Endothelial cell of umbilical vein (primary cell): ENCODE measurements at regions not wholly inside any gene's neighbourhood (a gene's known extent, or its start where the extent isn't known, plus 50 kb on each side); places are given as distances from the start of the nearest gene placed in this dataset.

Experiments
- BruUV-seq: library from RNA; stranded (reverse); fragments of 400-500 nt; replicated peaks from 2 replicates; lab custom pipeline; 2021; lab: Mats Ljungman, UMichigan
- CTCF ChIA-PET: fragments of 300-600, 350-600 bp; sonication (Branson Sonifier 250); formaldehyde crosslinking; loops from one replicate; lab custom pipeline; 2021; ENCODE audit warnings: antibody characterized with exemption, inconsistent platforms; lab: Charles Lee
- POLR2A ChIA-PET: fragments of 300-600, 350-600 bp; sonication (Branson Sonifier 250); formaldehyde crosslinking; loops from one replicate; lab custom pipeline; 2021; ENCODE audit warnings: antibody characterized with exemption, inconsistent platforms; lab: Charles Lee
- DNase-seq: peaks from one replicate; pipeline ENCODE4 v3.0.0-alpha.2; 2011; ENCODE audit warnings: low read depth, low spot score
- FAIRE-seq: peaks from 2 replicates; lab custom pipeline; 2011; peaks lifted over from hg19 to GRCh38; lab: Jason Lieb, UNC
- H2AFZ ChIP-seq: 2 replicates; pipeline ENCODE4 v1.6.0; 2012; ENCODE audit warnings: low read depth, low read length, control low read depth, inconsistent platforms
- H3K27ac ChIP-seq: 2 replicates; pipeline ENCODE4 v1.5.1; 2011; ENCODE audit warnings: low read depth, mild to moderate bottlenecking, control low read depth, low read length, moderate library complexity; ENCODE audit not compliant: insufficient read depth
- H3K27me3 ChIP-seq, 2 experiments: 2 replicates each; pipeline versions ENCODE4 v1.6.0 to v1.6.1; 2011; ENCODE audit warnings: low read length in 2 of 2, mixed read lengths in 1 of 2; ENCODE audit not compliant: control insufficient read depth in 2 of 2, insufficient read depth in 2 of 2
- H3K36me3 ChIP-seq, 2 experiments: 2 replicates in 1 of 2; 3 replicates in 1 of 2; pipeline ENCODE4 v1.5.1; 2011; ENCODE audit warnings: low read length in 2 of 2, mild to moderate bottlenecking in 1 of 2, moderate library complexity in 1 of 2; ENCODE audit not compliant: control insufficient read depth in 2 of 2, insufficient read depth in 2 of 2; ENCODE audit errors: extremely low read depth in 1 of 2
- H3K4me1 ChIP-seq: 3 replicates; pipeline ENCODE4 v1.5.1; 2011; ENCODE audit warnings: mild to moderate bottlenecking, low read length; ENCODE audit not compliant: control insufficient read depth, insufficient read depth; ENCODE audit errors: extremely low read depth
- H3K4me2 ChIP-seq: 2 replicates; pipeline ENCODE4 v1.6.1; 2011; ENCODE audit warnings: low read length, control low read depth, mixed read lengths; ENCODE audit not compliant: insufficient read depth
- H3K4me3 ChIP-seq, 3 experiments: fragments of 200-600 bp in 1 of 3; sonication (generic), shearing (Covaris generic) in 1 of 3; replicated peaks in 1 of 3; 2 replicates each; pipeline ENCODE4 v1.5.1; 2011 to 2016; ENCODE audit warnings: control low read depth in 3 of 3, low read length in 3 of 3, mild to moderate bottlenecking in 2 of 3, inconsistent platforms in 1 of 3, low read depth in 1 of 3, moderate library complexity in 1 of 3; ENCODE audit not compliant: insufficient read depth in 1 of 3
- H3K79me2 ChIP-seq: 2 replicates; pipeline ENCODE4 v1.6.0; 2012; ENCODE audit warnings: low read length, inconsistent platforms; ENCODE audit not compliant: control insufficient read depth, insufficient read depth
- H3K9ac ChIP-seq: replicated peaks from 2 replicates; pipeline ENCODE3; 2011; ENCODE audit warnings: low read length, control low read depth; ENCODE audit not compliant: insufficient read depth; ENCODE audit errors: extremely low read depth
- H3K9me1 ChIP-seq: replicated peaks from 3 replicates; pipeline ENCODE4 v1.6.0; 2011; ENCODE audit warnings: mild to moderate bottlenecking, low read length; ENCODE audit not compliant: control insufficient read depth, insufficient read depth; ENCODE audit errors: extremely low read depth
- H3K9me3 ChIP-seq: replicated peaks from 2 replicates; pipeline ENCODE4 v1.5.1; 2012; ENCODE audit warnings: low read length, inconsistent platforms; ENCODE audit not compliant: control insufficient read depth, insufficient read depth
- H4K20me1 ChIP-seq: replicated peaks from 2 replicates; pipeline ENCODE3; 2011; ENCODE audit warnings: mild to moderate bottlenecking, low read length; ENCODE audit not compliant: control insufficient read depth, insufficient read depth; ENCODE audit errors: extremely low read depth
- EZH2 ChIP-seq: IDR thresholded peaks from 2 replicates; pipeline ENCODE4 v1.6.1; 2012; ENCODE audit warnings: borderline replicate concordance, low read depth, mild to moderate bottlenecking, moderate library complexity, low read length, inconsistent platforms; ENCODE audit not compliant: severe bottlenecking
- FOS ChIP-seq: IDR thresholded peaks from 2 replicates; pipeline ENCODE4 v1.6.1; 2011; ENCODE audit warnings: mild to moderate bottlenecking, low read length, moderate library complexity, borderline replicate concordance; ENCODE audit not compliant: insufficient read depth
- GATA2 ChIP-seq: IDR thresholded peaks from 2 replicates; pipeline ENCODE4 v1.7.0; 2011; ENCODE audit warnings: low read depth, mild to moderate bottlenecking, moderate library complexity, mixed read lengths, low read length; ENCODE audit not compliant: insufficient read length, insufficient read depth
- JUN ChIP-seq: IDR thresholded peaks from 2 replicates; pipeline ENCODE4 v1.6.1; 2011; ENCODE audit warnings: borderline replicate concordance, low read depth; ENCODE audit not compliant: insufficient read length, insufficient read depth
- MAX ChIP-seq: IDR thresholded peaks from 2 replicates; pipeline ENCODE4 v1.6.1; 2011; ENCODE audit not compliant: insufficient read depth, insufficient read length
- MYC ChIP-seq: IDR thresholded peaks from one replicate; pipeline ENCODE4 v1.6.1; 2011; ENCODE audit warnings: mild to moderate bottlenecking, low read depth, low read length
- POLR2A ChIP-seq: IDR thresholded peaks from 2 replicates; pipeline ENCODE4 v1.6.1; 2012; ENCODE audit warnings: low read depth, mild to moderate bottlenecking, control low read depth, low read length
- POLR2AphosphoS5 ChIP-seq: IDR thresholded peaks from 2 replicates; pipeline ENCODE4 v1.6.1; 2012; ENCODE audit warnings: low read depth, mild to moderate bottlenecking, control low read depth, low read length, moderate library complexity; ENCODE audit not compliant: insufficient read depth
- dilution Hi-C: fragments of 300-500 bp; cut with MboI; formaldehyde crosslinking; loops from one replicate; pipeline ENCODE4 v1.15.0; 2019; ENCODE audit warnings: low sequenced_read_pairs; ENCODE audit not compliant: extremely low pct_ligation_motif_present
- intact Hi-C: fragments of 100-400 bp; cut with micrococcal nuclease; formaldehyde crosslinking; loops from one replicate; pipeline ENCODE4 v1.10.0; 2022
- TF ChIP-seq, protein P1 (sequence below), 2 donors: IDR thresholded peaks; 1 replicate in 1 of 2; 2 replicates in 1 of 2; pipeline ENCODE4 v1.5.1; 2011; ENCODE audit warnings: low read length in 2 of 2, mild to moderate bottlenecking in 2 of 2, moderate library complexity in 2 of 2, control low read depth in 1 of 2, inconsistent platforms in 1 of 2, low read depth in 1 of 2; ENCODE audit not compliant: insufficient read depth in 1 of 2; ENCODE audit errors: extremely low read depth in 1 of 2

DNA sequence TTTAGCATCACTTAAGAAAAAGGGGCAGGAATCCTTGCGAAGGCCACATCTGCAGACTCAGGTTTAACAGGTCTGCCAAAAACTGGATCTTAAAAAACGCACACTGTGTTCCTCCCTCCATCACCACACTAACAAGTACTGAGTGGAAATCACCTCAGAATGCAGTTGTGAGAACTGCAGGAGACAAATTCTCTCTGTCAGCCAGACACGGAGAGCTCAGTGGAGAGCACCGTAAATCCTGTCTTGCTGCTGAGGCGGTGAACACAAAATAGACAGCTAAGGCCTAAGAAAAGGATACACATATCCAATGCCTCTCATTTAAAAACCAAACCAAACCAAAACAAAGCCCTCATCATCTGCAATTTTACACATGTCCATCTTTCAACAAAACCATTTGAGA is 1287.6 kb downstream of the EFNB2 start:
- H3K4me2 ChIP-seq = no peak overlapping the region
- H3K4me1 ChIP-seq = no peaks in the 10 kb centered on the region
- no peaks in the 10 kb centered on the region for H3K79me2 ChIP-seq
- H3K36me3 ChIP-seq = no peaks in the 10 kb centered on the region
- ChIA-PET CTCF (interaction anchor here (0.6 to 1.7 kb wide), 4 partner anchors 9 to 165 kb away, joined by 3 to 4 read pairs (median 3); no protein-coding TSS in a partner anchor), POLR2A (no interaction called here)
- no peaks in the 10 kb centered on the region for H4K20me1 ChIP-seq
- FAIRE-seq (no peak), DNase-seq (no peak)
- H2AFZ ChIP-seq = no peak overlapping the region
- no peak overlapping the region for H3K9ac ChIP-seq
- dilution Hi-C loops (no loop called here), intact Hi-C loops (no loop called here)
- no peak overlapping the region for H3K27ac ChIP-seq
- BruUV-seq = no TSS peak
- H3K9me1 ChIP-seq = no peaks in the 10 kb centered on the region
- no peaks in the 10 kb centered on the region for H3K9me3 ChIP-seq
- H3K27me3 ChIP-seq = no peaks in the 10 kb centered on the region
- TF ChIP-seq GATA2 (no peak), FOS (no peak), POLR2AphosphoS5 (no peak), MYC (no peak), JUN (no peak), EZH2 (no peak), MAX (no peak), POLR2A (no peak)
- TF ChIP-seq, protein P1, sequence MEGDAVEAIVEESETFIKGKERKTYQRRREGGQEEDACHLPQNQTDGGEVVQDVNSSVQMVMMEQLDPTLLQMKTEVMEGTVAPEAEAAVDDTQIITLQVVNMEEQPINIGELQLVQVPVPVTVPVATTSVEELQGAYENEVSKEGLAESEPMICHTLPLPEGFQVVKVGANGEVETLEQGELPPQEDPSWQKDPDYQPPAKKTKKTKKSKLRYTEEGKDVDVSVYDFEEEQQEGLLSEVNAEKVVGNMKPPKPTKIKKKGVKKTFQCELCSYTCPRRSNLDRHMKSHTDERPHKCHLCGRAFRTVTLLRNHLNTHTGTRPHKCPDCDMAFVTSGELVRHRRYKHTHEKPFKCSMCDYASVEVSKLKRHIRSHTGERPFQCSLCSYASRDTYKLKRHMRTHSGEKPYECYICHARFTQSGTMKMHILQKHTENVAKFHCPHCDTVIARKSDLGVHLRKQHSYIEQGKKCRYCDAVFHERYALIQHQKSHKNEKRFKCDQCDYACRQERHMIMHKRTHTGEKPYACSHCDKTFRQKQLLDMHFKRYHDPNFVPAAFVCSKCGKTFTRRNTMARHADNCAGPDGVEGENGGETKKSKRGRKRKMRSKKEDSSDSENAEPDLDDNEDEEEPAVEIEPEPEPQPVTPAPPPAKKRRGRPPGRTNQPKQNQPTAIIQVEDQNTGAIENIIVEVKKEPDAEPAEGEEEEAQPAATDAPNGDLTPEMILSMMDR (IDR thresholded peaks at IDR 0.05; ENCODE audit: extremely low read depth in 1 of 2, insufficient read depth in 1 of 2, low read depth in 1 of 2, low read length in 2 of 2) = no peak
- H3K4me3 ChIP-seq = no peak overlapping the region
